ENCODE measurements at regions not wholly inside any gene's neighbourhood (a gene's known extent, or its start where the extent isn't known, plus 50 kb on each side); places are given as distances from the start of the nearest gene placed in this dataset.

DNA sequence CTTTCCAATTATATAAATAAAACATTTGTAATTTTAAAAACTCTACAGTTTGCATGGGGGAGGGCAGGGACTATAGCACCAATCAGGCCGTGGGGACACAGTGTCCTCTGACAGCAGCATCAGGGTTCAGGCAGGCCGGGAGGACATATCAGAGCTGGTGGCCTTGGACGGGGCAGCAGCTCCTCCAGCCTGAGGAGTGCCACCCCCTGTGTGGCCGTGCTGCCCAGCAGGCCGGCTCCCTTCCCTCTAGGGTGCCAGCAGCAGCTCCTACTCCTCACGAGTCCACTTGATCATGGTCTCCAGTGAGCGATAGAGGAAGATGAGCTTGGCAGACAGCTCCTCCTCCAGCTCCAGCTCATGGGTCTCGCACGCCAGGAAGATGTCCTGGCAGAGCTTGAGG is 144.0 kb upstream of the PHACTR3 start:
- TF ChIP-seq POLR2A (IDR thresholded peaks at IDR 0.05): no peak
- TF ChIP-seq, protein P1, sequence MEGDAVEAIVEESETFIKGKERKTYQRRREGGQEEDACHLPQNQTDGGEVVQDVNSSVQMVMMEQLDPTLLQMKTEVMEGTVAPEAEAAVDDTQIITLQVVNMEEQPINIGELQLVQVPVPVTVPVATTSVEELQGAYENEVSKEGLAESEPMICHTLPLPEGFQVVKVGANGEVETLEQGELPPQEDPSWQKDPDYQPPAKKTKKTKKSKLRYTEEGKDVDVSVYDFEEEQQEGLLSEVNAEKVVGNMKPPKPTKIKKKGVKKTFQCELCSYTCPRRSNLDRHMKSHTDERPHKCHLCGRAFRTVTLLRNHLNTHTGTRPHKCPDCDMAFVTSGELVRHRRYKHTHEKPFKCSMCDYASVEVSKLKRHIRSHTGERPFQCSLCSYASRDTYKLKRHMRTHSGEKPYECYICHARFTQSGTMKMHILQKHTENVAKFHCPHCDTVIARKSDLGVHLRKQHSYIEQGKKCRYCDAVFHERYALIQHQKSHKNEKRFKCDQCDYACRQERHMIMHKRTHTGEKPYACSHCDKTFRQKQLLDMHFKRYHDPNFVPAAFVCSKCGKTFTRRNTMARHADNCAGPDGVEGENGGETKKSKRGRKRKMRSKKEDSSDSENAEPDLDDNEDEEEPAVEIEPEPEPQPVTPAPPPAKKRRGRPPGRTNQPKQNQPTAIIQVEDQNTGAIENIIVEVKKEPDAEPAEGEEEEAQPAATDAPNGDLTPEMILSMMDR (IDR thresholded peaks at IDR 0.05): no peak
